ENCODE measurements at regions not wholly inside any gene's neighbourhood (a gene's known extent, or its start where the extent isn't known, plus 50 kb on each side); places are given as distances from the start of the nearest gene placed in this dataset.

DNA sequence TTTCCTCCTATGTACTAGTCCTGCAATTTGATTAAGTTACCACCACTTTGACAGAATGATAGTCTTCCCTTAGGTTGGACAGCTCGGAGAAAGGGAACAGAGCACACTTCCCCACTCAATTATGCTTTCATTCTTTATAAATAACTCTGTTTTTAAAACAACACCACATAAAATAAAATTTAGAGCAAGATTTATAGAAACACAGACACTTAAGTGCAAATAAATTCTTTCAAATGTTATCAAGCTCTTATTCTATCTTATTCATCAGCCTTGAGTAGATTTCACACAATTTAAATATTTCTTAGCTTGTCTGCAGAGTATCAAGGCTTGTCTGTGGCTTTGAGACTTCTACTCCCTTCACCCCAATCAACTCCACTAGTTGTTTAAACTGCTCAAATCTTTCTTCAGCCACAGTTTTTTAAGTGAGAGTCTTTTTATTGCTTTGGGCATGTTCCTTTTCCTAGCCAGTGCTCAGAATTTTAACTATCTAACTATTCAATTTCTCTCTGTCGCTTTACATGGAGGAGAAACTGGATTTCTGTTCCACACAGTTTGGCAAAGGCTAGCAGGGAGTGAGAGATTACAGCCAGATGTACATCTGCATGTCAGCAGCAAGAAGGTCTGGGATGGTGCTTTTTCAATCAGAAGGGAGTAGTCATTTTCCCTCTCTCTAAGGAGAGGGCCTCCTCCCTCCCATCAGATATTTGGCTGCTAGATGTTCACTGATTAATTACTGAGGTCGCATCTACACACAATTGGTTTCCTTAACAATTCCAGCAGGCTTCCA lies 53.1 kb upstream of the PLAC1 start:
- Histone ChIP-seq H3K36me3 (replicated peaks in 1 of 2; ENCODE audit: control insufficient read depth in 1 of 2, insufficient read depth in 2 of 2, low read length in 1 of 2) (no peaks in the 10 kb centered on the region), H3F3A (replicated peaks; ENCODE audit: insufficient read depth) (no peaks in the 10 kb centered on the region), H3K9me2 (no peaks in the 10 kb centered on the region), H3K27me3 (ENCODE audit: insufficient read depth) (no peaks in the 10 kb centered on the region), H3K4me2 (peak overlapping the region; percentile 13; the same call in 1 of the 2 replicates), H3K4me1 (ENCODE audit: control insufficient read depth in 1 of 2, insufficient read depth in 2 of 2, low read depth in 1 of 2, low read length in 1 of 2) (no peaks in the 10 kb centered on the region; a peak in 2 of 4 replicates), H3K9ac (no peak overlapping the region), H3K27ac (ENCODE audit: low read depth in 2 of 2, low read length in 1 of 2) (peak overlapping the region; percentile 20 to 82; a peak in 2 of 4 replicates), H3K79me2 (ENCODE audit: insufficient read depth) (no peaks in the 10 kb centered on the region), H3K4me3 (ENCODE audit: low read depth in 2 of 2, low read length in 1 of 2) (no peak overlapping the region), H3K9me3 (no peaks in the 10 kb centered on the region), H2AFZ (ENCODE audit: low read depth) (peak overlapping the region; percentile 35), H4K20me1 (ENCODE audit: insufficient read depth) (no peaks in the 10 kb centered on the region)
- no peak for TF ChIP-seq SMC3 (IDR thresholded peaks at IDR 0.05; ENCODE audit: low read depth, low read length)
- TF ChIP-seq MEF2A (IDR thresholded peaks at IDR 0.05; ENCODE audit: borderline replicate concordance, low read depth), result no peak
- no peak for TF ChIP-seq FOSL2 (IDR thresholded peaks at IDR 0.05; ENCODE audit: borderline replicate concordance, low read depth)
- TF ChIP-seq TCF12 (IDR thresholded peaks at IDR 0.05), result peak; percentile 37; the same call in 1 of the 2 replicates
- TF ChIP-seq TAF1 (IDR thresholded peaks at IDR 0.05; ENCODE audit: borderline replicate concordance, low read depth, low read length), result no peak
- TF ChIP-seq RAD21 (IDR thresholded peaks at IDR 0.05; ENCODE audit: low read length), result no peak
- TF ChIP-seq, protein P1, sequence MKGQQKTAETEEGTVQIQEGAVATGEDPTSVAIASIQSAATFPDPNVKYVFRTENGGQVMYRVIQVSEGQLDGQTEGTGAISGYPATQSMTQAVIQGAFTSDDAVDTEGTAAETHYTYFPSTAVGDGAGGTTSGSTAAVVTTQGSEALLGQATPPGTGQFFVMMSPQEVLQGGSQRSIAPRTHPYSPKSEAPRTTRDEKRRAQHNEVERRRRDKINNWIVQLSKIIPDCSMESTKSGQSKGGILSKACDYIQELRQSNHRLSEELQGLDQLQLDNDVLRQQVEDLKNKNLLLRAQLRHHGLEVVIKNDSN (IDR thresholded peaks at IDR 0.05; ENCODE audit: borderline replicate concordance, low read depth), result no peak
- no peak for TF ChIP-seq TEAD4 (IDR thresholded peaks at IDR 0.05; ENCODE audit: borderline replicate concordance, insufficient read depth)
- TF ChIP-seq GATA2 (CRISPR knock-in tag; IDR thresholded peaks at IDR 0.05), result 0 out of 2 replicates have a peak, but pooled peaks have one; percentile 19
- no peak for TF ChIP-seq RFX5 (IDR thresholded peaks at IDR 0.05; ENCODE audit: low read length)
- no peak for TF ChIP-seq EZH2phosphoT487 (IDR thresholded peaks at IDR 0.05; ENCODE audit: borderline replicate concordance, low read depth)
- TF ChIP-seq FOXJ3 (CRISPR knock-in tag; IDR thresholded peaks at IDR 0.05), result no peak
- CTCF ChIA-PET, result interaction anchor here (0.9 kb wide), 1 partner anchor 20 kb away, joined by 3 read pairs; no protein-coding TSS in a partner anchor
- POLR2A ChIA-PET, result no interaction called here
- 32% methylated on average over 3 of the region's 3 CpGs for WGBS (ENCODE audit: low lambda C conversion rate)
- peak; percentile 49 for DNase-seq

Data from SK-N-SH (cell line).